HEK293T (cell line): ENCODE measurements at regions not wholly inside any gene's neighbourhood (a gene's known extent, or its start where the extent isn't known, plus 50 kb on each side); places are given as distances from the start of the nearest gene placed in this dataset.

Experiments
- BHLHE40 ChIP-seq: fragments of 450-650 bp; IDR thresholded peaks from 2 replicates; pipeline ENCODE4 v1.6.1; 2016; ENCODE audit warnings: mild to moderate bottlenecking, moderate library complexity, borderline replicate concordance
- CTBP1 ChIP-seq: fragments of 450-650 bp; IDR thresholded peaks from 2 replicates; pipeline ENCODE4 v1.6.1; 2016; ENCODE audit warnings: borderline replicate concordance
- FOXA1 ChIP-seq: fragments of 450-650 bp; IDR thresholded peaks from 2 replicates; pipeline ENCODE4 v1.6.1; 2016; ENCODE audit warnings: mild to moderate bottlenecking
- TARDBP ChIP-seq: fragments of 450-650 bp; IDR thresholded peaks from 2 replicates; pipeline ENCODE4 v1.6.1; 2016
- ZNF384 ChIP-seq: fragments of 450-650 bp; IDR thresholded peaks from 2 replicates; pipeline ENCODE4 v1.6.1; 2016
- TF ChIP-seq, protein P1 (sequence below): fragments of 450-650 bp; IDR thresholded peaks from 2 replicates; pipeline ENCODE4 v1.6.1; 2016

DNA sequence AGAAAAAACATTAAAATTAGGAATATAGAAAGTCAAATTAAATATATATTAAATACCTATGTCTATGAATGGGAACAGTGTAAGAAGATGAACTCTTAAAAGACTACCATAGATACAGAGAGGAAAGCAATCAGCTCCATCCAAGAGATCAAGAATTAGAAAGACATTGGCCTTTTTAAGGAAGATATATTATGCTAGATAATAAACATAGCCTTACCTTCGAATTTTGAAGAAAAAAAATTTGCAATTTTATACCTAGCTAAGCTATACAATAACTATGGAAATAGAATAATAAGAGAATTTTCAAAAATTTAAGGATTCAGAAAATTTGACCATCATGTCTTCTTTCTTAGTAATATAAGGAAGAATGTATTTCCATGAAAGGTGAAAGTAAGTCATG is 74.7 kb upstream of the MYT1L start:
- TF ChIP-seq FOXA1 (no peak), TARDBP (no peak), BHLHE40 (no peak), CTBP1 (no peak), ZNF384 (no peak)
- TF ChIP-seq, protein P1, sequence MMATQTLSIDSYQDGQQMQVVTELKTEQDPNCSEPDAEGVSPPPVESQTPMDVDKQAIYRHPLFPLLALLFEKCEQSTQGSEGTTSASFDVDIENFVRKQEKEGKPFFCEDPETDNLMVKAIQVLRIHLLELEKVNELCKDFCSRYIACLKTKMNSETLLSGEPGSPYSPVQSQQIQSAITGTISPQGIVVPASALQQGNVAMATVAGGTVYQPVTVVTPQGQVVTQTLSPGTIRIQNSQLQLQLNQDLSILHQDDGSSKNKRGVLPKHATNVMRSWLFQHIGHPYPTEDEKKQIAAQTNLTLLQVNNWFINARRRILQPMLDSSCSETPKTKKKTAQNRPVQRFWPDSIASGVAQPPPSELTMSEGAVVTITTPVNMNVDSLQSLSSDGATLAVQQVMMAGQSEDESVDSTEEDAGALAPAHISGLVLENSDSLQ: no peak
